HL-60 (cell line): ENCODE measurements at regions not wholly inside any gene's neighbourhood (a gene's known extent, or its start where the extent isn't known, plus 50 kb on each side); places are given as distances from the start of the nearest gene placed in this dataset.

Experiments
- DNase-seq, 2 experiments: peaks; one replicate each; pipeline ENCODE4 v3.0.0-alpha.2; 2010 to 2020; ENCODE audit warnings: low read depth in 1 of 2, low spot score in 1 of 2
- H3K27ac ChIP-seq: fragments of 250-450 bp; sonication (Bioruptor Pico); replicated peaks from 2 replicates; pipeline ENCODE4 v1.5.1; 2020; ENCODE audit warnings: mild to moderate bottlenecking, moderate library complexity
- H3K27me3 ChIP-seq: fragments of 250-450 bp; sonication (Bioruptor Pico); 2 replicates; pipeline ENCODE4 v1.5.1; 2021; ENCODE audit warnings: mild to moderate bottlenecking, moderate library complexity; ENCODE audit not compliant: insufficient read depth, poor library complexity, severe bottlenecking
- H3K4me3 ChIP-seq: replicated peaks from 2 replicates; pipeline ENCODE4 v1.5.1; 2011; ENCODE audit warnings: mild to moderate bottlenecking, control low read depth, low read length; ENCODE audit not compliant: insufficient read depth
- CTCF ChIP-seq: IDR thresholded peaks from one replicate; pipeline ENCODE4 v1.5.1; 2011; ENCODE audit warnings: low read length, control low read depth, inconsistent platforms; ENCODE audit not compliant: insufficient read depth
- GABPA ChIP-seq: IDR thresholded peaks from 2 replicates; pipeline ENCODE4 v1.6.1; 2012; ENCODE audit warnings: low read depth
- POLR2AphosphoS5 ChIP-seq: IDR thresholded peaks from 2 replicates; pipeline ENCODE4 v1.6.1; 2012; ENCODE audit warnings: low read depth
- REST ChIP-seq: IDR thresholded peaks from 2 replicates; pipeline ENCODE4 v1.6.1; 2012; ENCODE audit warnings: low read depth; ENCODE audit not compliant: insufficient replicate concordance
- SPI1 ChIP-seq: IDR thresholded peaks from 2 replicates; pipeline ENCODE4 v1.6.1; 2012; ENCODE audit warnings: low read depth, mild to moderate bottlenecking, borderline replicate concordance

GRCh38 chr2:16123856-16124780 is 183.8 kb downstream of the MYCN start:
- Histone ChIP-seq H3K27ac (no peak overlapping the region), H3K4me3 (no peak overlapping the region), H3K27me3 (no peaks in the 10 kb centered on the region)
- no peak for DNase-seq
- TF ChIP-seq REST, result no peak
- no peak for TF ChIP-seq GABPA
- no peak for TF ChIP-seq SPI1
- TF ChIP-seq CTCF, result no peak
- TF ChIP-seq POLR2AphosphoS5, result no peak

- no peak overlapping the region for H3K4me3 ChIP-seq
- no peaks in the 10 kb centered on the region for H3K27me3 ChIP-seq
- no peak overlapping the region for H3K27ac ChIP-seq
- DNase-seq, result no peak
- no peak for TF ChIP-seq REST
- no peak for TF ChIP-seq CTCF
Observed at GRCh38 chr2:16123421-16123820, 183.1 kb downstream of the MYCN start.

- Histone ChIP-seq H3K27me3 (no peaks in the 10 kb centered on the region), H3K4me3 (no peak overlapping the region), H3K27ac (no peak overlapping the region)
- DNase-seq, result no peak
- TF ChIP-seq CTCF (no peak), POLR2AphosphoS5 (no peak), GABPA (no peak), REST (no peak), SPI1 (no peak)
Observed at GRCh38 chr2:16122556-16122955, 182.2 kb downstream of the MYCN start.
